ENCODE measurements at regions not wholly inside any gene's neighbourhood (a gene's known extent, or its start where the extent isn't known, plus 50 kb on each side); places are given as distances from the start of the nearest gene placed in this dataset.

DNA sequence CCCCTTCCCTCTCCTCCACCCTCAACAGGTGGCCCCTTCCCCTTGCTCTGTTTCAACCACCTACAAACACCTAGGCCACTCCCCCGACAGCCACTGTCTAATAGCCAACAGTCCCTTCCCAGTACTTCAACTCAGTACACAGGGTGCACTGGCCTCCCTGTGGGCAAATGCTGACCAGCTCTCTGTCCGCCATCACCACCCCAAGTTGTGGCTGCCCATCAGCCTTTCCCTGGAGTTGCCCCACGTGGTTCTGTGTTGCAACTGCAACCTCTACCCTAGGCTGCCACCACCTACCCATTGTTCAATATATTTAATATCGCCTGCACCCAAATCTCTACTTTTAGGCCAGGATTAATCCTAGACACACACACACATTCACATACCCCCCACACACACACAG lies 173.5 kb downstream of the MREG start:
- TF ChIP-seq POLR2A (IDR thresholded peaks at IDR 0.05), result no peak
- TF ChIP-seq, protein P1, sequence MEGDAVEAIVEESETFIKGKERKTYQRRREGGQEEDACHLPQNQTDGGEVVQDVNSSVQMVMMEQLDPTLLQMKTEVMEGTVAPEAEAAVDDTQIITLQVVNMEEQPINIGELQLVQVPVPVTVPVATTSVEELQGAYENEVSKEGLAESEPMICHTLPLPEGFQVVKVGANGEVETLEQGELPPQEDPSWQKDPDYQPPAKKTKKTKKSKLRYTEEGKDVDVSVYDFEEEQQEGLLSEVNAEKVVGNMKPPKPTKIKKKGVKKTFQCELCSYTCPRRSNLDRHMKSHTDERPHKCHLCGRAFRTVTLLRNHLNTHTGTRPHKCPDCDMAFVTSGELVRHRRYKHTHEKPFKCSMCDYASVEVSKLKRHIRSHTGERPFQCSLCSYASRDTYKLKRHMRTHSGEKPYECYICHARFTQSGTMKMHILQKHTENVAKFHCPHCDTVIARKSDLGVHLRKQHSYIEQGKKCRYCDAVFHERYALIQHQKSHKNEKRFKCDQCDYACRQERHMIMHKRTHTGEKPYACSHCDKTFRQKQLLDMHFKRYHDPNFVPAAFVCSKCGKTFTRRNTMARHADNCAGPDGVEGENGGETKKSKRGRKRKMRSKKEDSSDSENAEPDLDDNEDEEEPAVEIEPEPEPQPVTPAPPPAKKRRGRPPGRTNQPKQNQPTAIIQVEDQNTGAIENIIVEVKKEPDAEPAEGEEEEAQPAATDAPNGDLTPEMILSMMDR (IDR thresholded peaks at IDR 0.05), result no peak
